Fibroblast of lung (primary cell): ENCODE measurements at regions not wholly inside any gene's neighbourhood (a gene's known extent, or its start where the extent isn't known, plus 50 kb on each side); places are given as distances from the start of the nearest gene placed in this dataset.

Source experiments
- EZH2 ChIP-seq: IDR thresholded peaks from 2 replicates; pipeline ENCODE4 v1.5.1; 2012; ENCODE audit warnings: low read length, control low read depth, mild to moderate bottlenecking; ENCODE audit errors: missing control alignments
- TF ChIP-seq, protein P1 (sequence below), 2 donors: IDR thresholded peaks in 1 of 2; conservative IDR thresholded peaks in 1 of 2; 1 replicate in 1 of 2; 2 replicates in 1 of 2; pipeline ENCODE4 v1.5.1; 2011 to 2012; ENCODE audit warnings: low read length in 2 of 2, control low read depth in 1 of 2, inconsistent platforms in 1 of 2, low read depth in 1 of 2, mild to moderate bottlenecking in 1 of 2

DNA sequence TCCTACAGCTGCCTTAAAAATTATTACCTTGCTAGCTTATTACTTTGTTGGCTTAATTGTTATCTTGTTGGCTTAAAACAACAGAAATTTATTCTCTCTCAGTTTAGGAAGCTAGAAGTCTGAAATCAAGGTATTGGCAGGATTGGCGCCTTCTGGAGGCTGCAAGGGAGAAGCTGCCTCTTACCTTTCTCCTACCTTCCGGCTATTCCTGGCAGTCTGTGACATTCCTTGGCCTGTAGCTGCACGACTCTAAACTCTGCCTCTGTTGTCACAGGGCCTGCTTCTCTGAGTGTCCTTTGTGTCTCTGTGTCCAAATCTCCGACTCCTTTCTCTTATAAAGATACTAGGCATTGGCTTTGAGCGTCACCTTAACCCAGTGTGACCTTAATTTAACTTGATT is 579.9 kb upstream of the B3GALT2 start:
- TF ChIP-seq, protein P1, sequence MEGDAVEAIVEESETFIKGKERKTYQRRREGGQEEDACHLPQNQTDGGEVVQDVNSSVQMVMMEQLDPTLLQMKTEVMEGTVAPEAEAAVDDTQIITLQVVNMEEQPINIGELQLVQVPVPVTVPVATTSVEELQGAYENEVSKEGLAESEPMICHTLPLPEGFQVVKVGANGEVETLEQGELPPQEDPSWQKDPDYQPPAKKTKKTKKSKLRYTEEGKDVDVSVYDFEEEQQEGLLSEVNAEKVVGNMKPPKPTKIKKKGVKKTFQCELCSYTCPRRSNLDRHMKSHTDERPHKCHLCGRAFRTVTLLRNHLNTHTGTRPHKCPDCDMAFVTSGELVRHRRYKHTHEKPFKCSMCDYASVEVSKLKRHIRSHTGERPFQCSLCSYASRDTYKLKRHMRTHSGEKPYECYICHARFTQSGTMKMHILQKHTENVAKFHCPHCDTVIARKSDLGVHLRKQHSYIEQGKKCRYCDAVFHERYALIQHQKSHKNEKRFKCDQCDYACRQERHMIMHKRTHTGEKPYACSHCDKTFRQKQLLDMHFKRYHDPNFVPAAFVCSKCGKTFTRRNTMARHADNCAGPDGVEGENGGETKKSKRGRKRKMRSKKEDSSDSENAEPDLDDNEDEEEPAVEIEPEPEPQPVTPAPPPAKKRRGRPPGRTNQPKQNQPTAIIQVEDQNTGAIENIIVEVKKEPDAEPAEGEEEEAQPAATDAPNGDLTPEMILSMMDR (conservative IDR thresholded peaks at IDR 0.05 in 1 of 2, IDR thresholded peaks at IDR 0.05 in 1 of 2; ENCODE audit: low read depth in 1 of 2, low read length in 2 of 2): no peak
- no peak for TF ChIP-seq EZH2
